Activated T-cell treated with anti-CD3 and anti-CD28 coated beads, Interleukin-2, amount 50 U/mL, for 72 hours (primary cell): ENCODE measurements at regions not wholly inside any gene's neighbourhood (a gene's known extent, or its start where the extent isn't known, plus 50 kb on each side); places are given as distances from the start of the nearest gene placed in this dataset.
"Not testable (repeated sequence)": the region's sequence is repeated elsewhere in the genome, so short reads cannot be mapped to it uniquely, and the experiment has no call there.

ENCODE experiments used
- ATAC-seq, 2 donors: fragments of 150-1000 bp; cut with Tn5 transposase; replicated peaks in 1 of 2; 2 replicates each; pipeline ENCODE4 v1.10.0; 2021; ENCODE audit warnings: moderate library complexity in 2 of 2, mild to moderate bottlenecking in 1 of 2
- DNase-seq, 2 donors: peaks; one replicate each; pipeline ENCODE4 v3.0.0; 2021 to 2022; ENCODE audit warnings: mixed read lengths in 1 of 2
- H3K27ac Mint-ChIP-seq: one replicate; pipeline ENCODE4 v1.8.0; 2022; ENCODE audit warnings: mild to moderate bottlenecking, moderate library complexity, mixed read lengths
- H3K27me3 Mint-ChIP-seq: one replicate; pipeline ENCODE4 v1.8.0; 2022; ENCODE audit warnings: low read depth, mixed read lengths
- H3K36me3 Mint-ChIP-seq, 2 donors: one replicate each; pipeline ENCODE4 v1.8.0; 2022; ENCODE audit warnings: mixed read lengths in 2 of 2, mild to moderate bottlenecking in 1 of 2; ENCODE audit not compliant: insufficient read depth in 2 of 2
- H3K4me1 Mint-ChIP-seq: one replicate; pipeline ENCODE4 v1.8.0; 2022; ENCODE audit warnings: low read depth, mixed read lengths
- H3K4me3 Mint-ChIP-seq, 2 donors: one replicate each; pipeline ENCODE4 v1.8.0; 2022; ENCODE audit warnings: mild to moderate bottlenecking in 2 of 2, mixed read lengths in 2 of 2, moderate library complexity in 2 of 2
- H3K9me3 Mint-ChIP-seq, 2 donors: one replicate each; pipeline ENCODE4 v1.8.0; 2022; ENCODE audit warnings: mixed read lengths in 2 of 2

DNA sequence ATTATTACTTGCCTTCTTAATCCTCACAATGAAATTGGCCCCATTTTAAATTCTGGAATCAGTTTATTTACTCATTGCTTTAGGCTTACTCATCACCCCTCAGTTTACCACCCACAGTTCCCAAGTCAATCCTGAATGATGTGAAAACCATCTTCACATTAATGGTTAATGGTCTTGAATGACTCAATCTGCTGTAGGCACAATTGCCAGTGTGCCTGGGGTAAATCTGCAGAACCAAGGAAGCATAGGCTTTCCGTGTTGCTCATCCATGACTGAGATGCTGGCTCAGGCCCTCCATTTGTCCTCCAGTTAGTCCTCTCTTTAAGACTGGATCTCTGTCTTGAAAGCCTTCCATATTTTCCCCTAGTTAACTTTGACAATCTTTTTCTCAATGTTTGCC is 164.5 kb downstream of the PMAIP1 start:
- DNase-seq (no peak), ATAC-seq (no peak)
- Mint-ChIP-seq H3K9me3 (peaks cover 0 to 1% of the 10 kb centered on the region in 2 donors), H3K36me3 (no peaks in the 10 kb centered on the region), H3K27ac (no peak overlapping the region), H3K4me1 (no peaks in the 10 kb centered on the region), H3K27me3 (peaks cover 9% of the 10 kb centered on the region), H3K4me3 (no peak overlapping the region)

DNA sequence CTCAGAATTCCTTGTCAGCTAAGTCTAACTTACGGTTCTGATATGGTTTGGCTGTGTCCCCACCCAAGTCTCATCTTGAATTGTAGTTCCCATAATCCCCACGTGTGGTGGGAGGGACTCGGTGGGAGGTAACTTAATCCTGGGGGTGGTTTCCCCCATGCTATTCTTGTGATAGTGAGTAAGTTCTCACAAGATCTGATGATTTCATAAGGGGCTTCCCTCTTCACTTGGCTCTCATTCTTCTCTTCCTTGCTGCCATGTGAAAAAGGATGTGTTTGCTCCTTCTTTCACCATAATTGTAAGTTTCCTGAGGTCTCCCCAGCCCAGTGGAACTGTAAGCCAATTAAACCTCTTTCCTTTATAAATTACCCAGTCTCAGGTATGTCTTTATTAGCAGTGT is 163.0 kb downstream of the PMAIP1 start:
- H3K36me3 Mint-ChIP-seq, H3K9me3 Mint-ChIP-seq, H3K27ac Mint-ChIP-seq, H3K4me1 Mint-ChIP-seq, ATAC-seq, DNase-seq, H3K27me3 Mint-ChIP-seq, H3K4me3 Mint-ChIP-seq: not testable (repeated sequence)

DNA sequence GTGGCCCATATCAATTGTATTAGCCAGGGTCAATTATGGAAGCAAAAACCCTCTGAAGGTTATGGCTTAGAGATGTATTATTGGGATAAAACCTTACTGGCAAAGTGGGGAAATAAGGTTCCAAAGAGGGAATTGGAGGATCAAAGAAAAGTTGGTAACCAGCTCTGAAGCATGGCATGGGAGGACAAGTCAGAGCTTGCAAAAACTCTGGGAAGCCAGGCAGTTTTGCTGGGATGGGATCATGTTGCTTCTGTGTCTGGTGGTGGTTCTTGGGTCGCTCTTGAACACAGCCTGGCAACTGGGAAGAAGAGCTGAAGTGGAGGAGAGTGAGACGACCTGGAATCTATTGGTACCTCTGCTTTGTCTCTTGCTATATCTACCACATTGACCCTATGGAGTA is 162.6 kb downstream of the PMAIP1 start:
- H3K9me3 Mint-ChIP-seq: peaks cover 3% of the 10 kb centered on the region in 2 donors
- H3K27me3 Mint-ChIP-seq: peaks cover 9% of the 10 kb centered on the region
- DNase-seq (no peak), ATAC-seq (no peak)
- H3K4me3 Mint-ChIP-seq: no peak overlapping the region
- no peaks in the 10 kb centered on the region for H3K4me1 Mint-ChIP-seq
- H3K36me3 Mint-ChIP-seq: peaks cover 0 to 2% of the 10 kb centered on the region in 2 donors
- H3K27ac Mint-ChIP-seq: no peak overlapping the region

DNA sequence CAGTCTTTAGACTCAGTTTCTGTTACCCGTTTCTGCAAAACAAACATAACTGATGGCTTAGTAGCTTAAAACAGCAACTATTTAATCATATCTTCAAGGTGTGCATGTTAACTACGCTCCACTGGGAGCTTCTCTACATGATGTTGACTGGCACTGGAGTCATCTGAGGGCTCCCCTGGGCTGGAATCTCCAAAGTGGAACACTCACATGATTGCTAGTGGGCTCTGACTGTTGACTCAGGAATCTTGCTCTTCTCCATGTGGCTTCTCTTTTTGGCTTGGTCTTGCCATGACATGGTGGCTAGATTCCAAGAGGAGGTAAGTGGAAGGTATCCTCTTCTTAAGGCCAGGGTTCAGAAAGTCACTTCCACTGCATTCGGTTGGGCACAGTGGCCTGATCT is 160.8 kb downstream of the PMAIP1 start:
- ATAC-seq: no peak
- H3K36me3 Mint-ChIP-seq: peaks cover 0 to 2% of the 10 kb centered on the region in 2 donors
- H3K4me3 Mint-ChIP-seq: no peak overlapping the region
- DNase-seq: no peak
- no peak overlapping the region for H3K27ac Mint-ChIP-seq
- peaks cover 3% of the 10 kb centered on the region in 2 donors for H3K9me3 Mint-ChIP-seq
- H3K27me3 Mint-ChIP-seq: peaks cover 9% of the 10 kb centered on the region
- H3K4me1 Mint-ChIP-seq: no peaks in the 10 kb centered on the region

DNA sequence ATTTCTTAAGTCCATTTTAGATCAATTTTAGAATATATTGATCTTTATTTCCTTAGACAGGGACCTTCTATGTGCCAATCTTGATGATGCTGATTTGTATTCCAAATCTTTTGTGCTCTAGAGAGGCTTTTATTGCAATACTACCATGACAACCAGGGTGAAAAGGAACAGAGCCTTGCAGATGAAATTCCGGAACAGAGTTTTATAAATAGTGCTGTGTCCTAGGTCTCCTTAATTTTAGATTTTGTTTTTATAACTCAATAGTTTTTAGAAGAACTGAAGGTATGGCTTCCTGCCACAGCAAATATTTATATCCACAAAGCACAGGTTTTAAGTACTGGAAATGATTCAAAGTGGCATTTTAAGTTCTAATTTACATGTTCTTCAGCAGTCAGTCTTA is 160.2 kb downstream of the PMAIP1 start:
- no peak overlapping the region for H3K4me3 Mint-ChIP-seq
- peaks cover 3% of the 10 kb centered on the region in 2 donors for H3K9me3 Mint-ChIP-seq
- H3K4me1 Mint-ChIP-seq: no peaks in the 10 kb centered on the region
- no peak for ATAC-seq
- peaks cover 9% of the 10 kb centered on the region for H3K27me3 Mint-ChIP-seq
- no peak overlapping the region for H3K27ac Mint-ChIP-seq
- H3K36me3 Mint-ChIP-seq: peaks cover 0 to 2% of the 10 kb centered on the region in 2 donors
- DNase-seq: no peak

DNA sequence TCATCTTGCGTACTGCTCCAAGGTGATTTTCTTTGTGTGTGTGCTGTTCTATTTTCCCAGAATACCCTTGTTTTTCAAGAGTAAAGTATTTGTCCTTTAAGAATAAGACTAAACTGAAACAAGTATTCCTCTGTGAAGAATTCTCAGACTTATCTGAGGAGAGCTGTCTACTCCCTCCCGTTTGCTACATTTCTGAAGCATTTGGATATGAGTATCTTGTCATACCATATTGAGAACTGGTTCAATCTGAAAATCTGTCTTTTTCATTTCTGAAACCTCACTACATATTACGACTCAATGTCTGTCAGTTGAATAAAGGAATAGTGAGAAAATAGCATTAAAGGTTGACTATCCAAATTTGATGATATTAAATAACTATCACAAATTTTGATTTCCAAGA is 159.4 kb downstream of the PMAIP1 start:
- H3K4me1 Mint-ChIP-seq: no peaks in the 10 kb centered on the region
- ATAC-seq: no peak
- peaks cover 9% of the 10 kb centered on the region for H3K27me3 Mint-ChIP-seq
- no peak for DNase-seq
- no peak overlapping the region for H3K27ac Mint-ChIP-seq
- peaks cover 0 to 2% of the 10 kb centered on the region in 2 donors for H3K36me3 Mint-ChIP-seq
- peaks cover 2 to 3% of the 10 kb centered on the region in 2 donors for H3K9me3 Mint-ChIP-seq
- no peak overlapping the region for H3K4me3 Mint-ChIP-seq

DNA sequence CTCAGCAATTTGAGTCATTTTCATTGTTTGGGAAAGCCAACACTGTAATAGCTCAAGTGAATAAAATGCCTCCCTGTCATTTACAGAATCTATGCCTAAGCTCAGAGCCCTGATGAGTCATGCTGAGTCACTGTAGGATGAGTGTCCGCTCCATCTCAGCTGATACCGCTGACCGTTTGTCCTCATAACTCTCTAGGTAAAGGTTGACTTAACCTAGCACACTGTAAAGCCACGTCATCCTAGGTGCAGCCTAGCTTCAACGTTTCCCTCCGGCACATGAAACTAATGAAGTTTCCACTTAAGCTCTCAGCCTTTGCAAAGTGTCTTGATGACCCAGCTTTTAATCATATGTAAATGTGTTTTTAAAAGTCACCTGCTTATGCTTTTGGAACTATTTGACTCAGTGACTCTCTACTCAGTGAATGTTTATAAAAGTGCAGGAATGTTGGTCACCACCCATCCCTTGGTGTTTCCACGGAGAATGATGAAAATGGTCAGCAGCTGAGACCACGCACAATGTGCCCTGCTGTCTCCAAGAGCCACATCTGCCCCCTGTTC is 154.0 kb downstream of the PMAIP1 start:
- Mint-ChIP-seq H3K4me1 (no peaks in the 10 kb centered on the region), H3K9me3 (peaks cover 4% of the 10 kb centered on the region in 2 donors), H3K4me3 (no peak overlapping the region), H3K36me3 (peaks cover 0 to 2% of the 10 kb centered on the region in 2 donors), H3K27ac (no peak overlapping the region), H3K27me3 (peaks cover 11% of the 10 kb centered on the region)
- no peak for ATAC-seq
- no peak for DNase-seq

DNA sequence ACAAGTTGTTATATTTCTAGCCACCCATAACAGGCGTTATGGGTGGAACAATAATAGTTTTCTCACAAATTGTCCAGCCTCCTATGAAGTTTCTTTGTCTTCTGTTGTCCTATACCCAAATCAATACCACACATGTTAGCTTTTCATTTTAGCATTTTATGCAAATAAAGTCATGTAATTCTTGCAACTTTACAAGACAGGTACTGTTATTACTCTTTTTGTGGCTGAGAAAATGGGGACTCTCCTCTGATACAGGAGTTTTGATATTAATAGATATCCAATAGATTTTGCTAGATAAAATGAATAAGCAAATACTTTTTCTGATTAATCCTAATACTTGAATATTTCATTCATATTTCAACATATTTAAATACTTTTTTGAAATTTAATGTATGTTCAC is 151.0 kb downstream of the PMAIP1 start:
- Mint-ChIP-seq H3K36me3 (no peaks in the 10 kb centered on the region), H3K4me3 (no peak overlapping the region), H3K4me1 (no peaks in the 10 kb centered on the region), H3K9me3 (peaks cover 1 to 2% of the 10 kb centered on the region in 2 donors), H3K27me3 (peaks cover 11% of the 10 kb centered on the region), H3K27ac (no peak overlapping the region)
- DNase-seq (no peak), ATAC-seq (no peak)

DNA sequence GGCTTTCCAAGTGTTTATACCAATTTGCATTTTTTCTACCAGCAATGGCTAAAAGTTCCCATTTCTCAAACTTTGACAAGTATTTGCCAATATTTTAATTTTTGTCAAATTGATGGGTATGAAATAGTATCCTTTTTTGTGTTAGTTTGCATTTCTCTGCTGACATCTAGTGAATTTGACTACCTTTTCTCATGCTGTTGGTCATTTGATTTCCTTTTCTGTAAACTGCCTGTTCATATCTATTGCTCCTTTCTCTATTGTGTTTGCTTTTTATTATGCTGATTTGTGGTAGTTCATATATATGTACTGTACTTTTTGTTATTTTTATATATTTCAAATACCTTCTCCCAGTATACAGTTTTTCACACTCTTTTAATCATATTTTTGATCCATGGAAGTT is 149.4 kb downstream of the PMAIP1 start:
- no peaks in the 10 kb centered on the region for H3K36me3 Mint-ChIP-seq
- peaks cover 1 to 2% of the 10 kb centered on the region in 2 donors for H3K9me3 Mint-ChIP-seq
- ATAC-seq (no peak), DNase-seq (no peak)
- no peaks in the 10 kb centered on the region for H3K4me1 Mint-ChIP-seq
- H3K27me3 Mint-ChIP-seq: peaks cover 11% of the 10 kb centered on the region
- H3K4me3 Mint-ChIP-seq: no peak overlapping the region
- no peak overlapping the region for H3K27ac Mint-ChIP-seq

DNA sequence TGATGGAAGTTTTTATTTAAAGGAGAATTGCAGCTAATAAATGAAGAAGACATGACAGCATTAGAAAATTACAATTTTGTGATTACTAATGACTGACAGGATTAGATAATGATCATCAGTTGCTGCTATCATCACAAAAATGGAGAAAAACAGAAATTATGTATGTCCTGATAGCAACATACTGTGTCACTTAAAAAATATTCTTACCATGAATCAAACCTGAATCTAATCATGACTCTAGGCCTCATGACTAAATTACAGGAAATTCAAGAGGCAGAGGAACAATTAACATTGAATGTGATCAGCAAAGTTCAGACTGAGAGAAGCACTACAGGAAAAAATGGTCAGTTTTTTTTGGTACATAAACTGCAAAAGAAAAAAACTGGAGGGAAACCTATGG is 147.8 kb downstream of the PMAIP1 start:
- ATAC-seq: no peak
- peaks cover 1 to 2% of the 10 kb centered on the region in 2 donors for H3K9me3 Mint-ChIP-seq
- no peak overlapping the region for H3K4me3 Mint-ChIP-seq
- DNase-seq: no peak
- no peak overlapping the region for H3K27ac Mint-ChIP-seq
- no peaks in the 10 kb centered on the region for H3K4me1 Mint-ChIP-seq
- H3K27me3 Mint-ChIP-seq: no peaks in the 10 kb centered on the region
- H3K36me3 Mint-ChIP-seq: no peaks in the 10 kb centered on the region

DNA sequence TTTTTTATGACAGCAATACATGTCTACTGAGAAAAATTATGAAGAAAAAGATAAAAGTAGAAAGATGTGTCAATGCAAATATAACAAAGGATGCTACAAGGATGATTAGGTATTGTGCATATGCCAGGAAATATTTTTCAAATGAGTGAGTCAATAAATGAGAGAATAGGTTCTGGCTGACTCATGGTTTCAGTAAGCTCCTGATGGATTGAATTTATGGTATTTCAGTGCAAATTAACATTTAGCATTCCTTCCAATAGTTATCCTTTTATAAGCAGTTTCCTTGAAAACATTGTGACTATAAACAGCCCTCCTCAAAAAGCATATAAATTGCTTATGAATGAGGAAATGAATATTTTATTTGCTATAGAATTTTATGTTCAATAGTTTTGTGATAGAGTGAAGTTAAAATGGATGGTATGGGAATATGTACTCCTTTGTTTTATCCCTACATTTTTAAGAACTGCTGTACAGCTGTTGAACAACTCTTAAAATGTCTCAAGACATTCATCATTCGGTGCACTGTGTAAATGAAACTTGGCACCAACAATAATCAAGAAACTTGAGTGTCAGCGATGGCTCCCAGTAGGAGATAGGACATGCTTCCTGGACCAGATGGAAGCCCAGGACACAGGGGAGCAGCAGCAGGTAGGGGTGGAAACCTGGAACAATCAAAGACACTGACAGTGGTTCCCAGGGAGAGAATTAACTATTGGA is 144.7 kb downstream of the PMAIP1 start:
- ATAC-seq (no peak), DNase-seq (no peak)
- Mint-ChIP-seq H3K4me3 (no peak overlapping the region), H3K9me3 (peaks cover 1 to 2% of the 10 kb centered on the region in 2 donors), H3K27ac (no peak overlapping the region), H3K27me3 (no peaks in the 10 kb centered on the region), H3K36me3 (no peaks in the 10 kb centered on the region), H3K4me1 (no peaks in the 10 kb centered on the region)

DNA sequence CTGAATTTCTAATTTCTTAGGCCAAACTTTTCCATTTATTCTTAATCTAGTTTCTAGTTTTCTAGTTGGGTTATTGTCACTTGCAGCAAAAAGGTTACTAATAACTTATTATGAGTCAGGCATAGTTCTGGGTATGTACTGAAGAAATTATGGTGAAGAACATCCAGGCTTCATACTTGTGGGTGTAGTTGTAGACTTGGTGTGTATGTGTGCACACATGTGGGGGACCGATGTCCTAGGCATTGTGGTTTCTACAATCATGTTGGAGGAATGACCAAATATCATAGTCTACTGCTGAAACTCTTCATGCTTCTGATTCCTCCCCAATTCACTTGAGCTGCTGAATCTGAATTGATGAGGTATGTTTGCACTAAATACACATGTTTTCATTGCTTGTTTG is 141.2 kb downstream of the PMAIP1 start:
- Mint-ChIP-seq H3K4me1 (no peaks in the 10 kb centered on the region), H3K4me3 (no peak overlapping the region), H3K27me3 (peaks cover 7% of the 10 kb centered on the region), H3K9me3 (no peaks in the 10 kb centered on the region), H3K36me3 (no peaks in the 10 kb centered on the region), H3K27ac (no peak overlapping the region)
- DNase-seq (no peak), ATAC-seq (no peak)

DNA sequence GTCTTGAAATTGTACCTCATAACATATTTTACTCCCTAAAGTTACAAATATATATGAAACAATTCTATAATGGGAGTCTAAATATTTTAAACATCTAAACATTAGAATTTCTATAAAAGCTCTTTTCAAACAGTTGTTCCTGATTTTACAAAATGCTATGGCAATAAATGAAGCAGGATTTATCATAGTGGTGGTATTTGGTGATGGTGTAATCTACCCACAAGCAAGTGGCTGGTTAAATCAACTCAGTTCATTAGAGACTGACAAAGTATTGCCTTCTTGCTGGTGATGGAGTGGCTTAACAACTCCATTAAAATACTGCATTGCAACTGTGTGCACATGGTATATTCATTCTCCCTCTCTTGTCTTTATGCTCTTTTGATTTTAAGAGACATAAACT is 138.9 kb downstream of the PMAIP1 start:
- Mint-ChIP-seq H3K36me3 (no peaks in the 10 kb centered on the region), H3K4me3 (no peak overlapping the region), H3K27me3 (peaks cover 7% of the 10 kb centered on the region), H3K4me1 (no peaks in the 10 kb centered on the region), H3K9me3 (no peaks in the 10 kb centered on the region), H3K27ac (no peak overlapping the region)
- DNase-seq (no peak), ATAC-seq (no peak)

DNA sequence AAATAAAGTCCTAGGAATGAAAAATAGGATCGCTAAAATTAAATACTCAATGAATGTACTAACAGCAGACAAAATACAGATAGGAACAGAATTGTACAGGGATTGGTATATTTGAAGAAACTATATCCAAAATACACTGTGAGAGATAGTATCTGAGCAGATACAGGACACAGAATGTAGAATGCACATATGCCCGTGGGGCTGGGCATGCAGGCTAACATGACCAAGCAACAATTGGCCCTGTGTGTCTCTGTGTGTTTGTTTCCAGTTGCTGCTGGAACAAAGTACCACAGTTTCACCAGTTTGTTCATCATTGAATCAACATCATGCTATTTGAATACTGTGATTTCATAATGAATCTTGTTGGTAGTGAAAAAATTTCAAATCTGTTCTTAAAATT is 127.6 kb downstream of the PMAIP1 start:
- DNase-seq (no peak), ATAC-seq (no peak)
- Mint-ChIP-seq H3K9me3 (no peaks in the 10 kb centered on the region), H3K4me3 (no peak overlapping the region), H3K27me3 (no peaks in the 10 kb centered on the region), H3K4me1 (no peaks in the 10 kb centered on the region), H3K36me3 (no peaks in the 10 kb centered on the region), H3K27ac (no peak overlapping the region)
